OCI-LY1 (cell line): ENCODE measurements at regions not wholly inside any gene's neighbourhood (a gene's known extent, or its start where the extent isn't known, plus 50 kb on each side); places are given as distances from the start of the nearest gene placed in this dataset.

ENCODE experiments used
- CTCF ChIP-seq: fragments of 200-600 bp; sonication (generic), shearing (Covaris generic); IDR thresholded peaks from 2 replicates; pipeline ENCODE4 v1.5.1; 2017; ENCODE audit warnings: mild to moderate bottlenecking, antibody characterized with exemption, low read length, moderate library complexity, mixed read lengths
- EZH2 ChIP-seq: fragments of 200-600 bp; sonication (generic), shearing (Covaris generic); IDR thresholded peaks from 2 replicates; pipeline ENCODE4 v1.8.0; 2017; ENCODE audit warnings: borderline replicate concordance, mixed run types, mild to moderate bottlenecking, antibody characterized with exemption, low read length, moderate library complexity, mixed read lengths

GRCh38 chr3:35522450-35522849 is 116.9 kb upstream of the ARPP21 start:
- TF ChIP-seq CTCF: no peak
- no peak for TF ChIP-seq EZH2
